ENCODE measurements at regions not wholly inside any gene's neighbourhood (a gene's known extent, or its start where the extent isn't known, plus 50 kb on each side); places are given as distances from the start of the nearest gene placed in this dataset.

GRCh38 chr3:124396339-124396950 lies 333.8 kb upstream of the UMPS start:
- Histone ChIP-seq H3K36me3 (peaks cover 0 to 8% (median 0%) of the 10 kb centered on the region in 4 donors), H3K4me3 (no peak overlapping the region), H3K9me3 (no peaks in the 10 kb centered on the region), H3K27me3 (no peaks in the 10 kb centered on the region), H3K27ac (no peak overlapping the region), H3K4me1 (peaks cover 0 to 11% (median 5%) of the 10 kb centered on the region in 4 donors)
- no peak for TF ChIP-seq POLR2AphosphoS5 (IDR thresholded peaks at IDR 0.05)
- no peak for TF ChIP-seq POLR2A (IDR thresholded peaks at IDR 0.05)
- no peak for TF ChIP-seq EP300 (IDR thresholded peaks at IDR 0.05)
- TF ChIP-seq CTCF (IDR thresholded peaks at IDR 0.05): no peak
- intact Hi-C loops (cut with DNase I; ENCODE audit: low total_unique reads): no loop called here
- DNase-seq: no peak
- WGBS, 5 donors: 73 to 86% (median 84%) methylated on average over 5 of the region's 5 CpGs

- DNase-seq: no peak
- H3K4me1 ChIP-seq: peaks cover 0 to 14% (median 6%) of the 10 kb centered on the region in 4 donors
- intact Hi-C loops (cut with DNase I; ENCODE audit: low total_unique reads): no loop called here
- no peaks in the 10 kb centered on the region for H3K9me3 ChIP-seq
- TF ChIP-seq EP300 (IDR thresholded peaks at IDR 0.05) (no peak), POLR2A (IDR thresholded peaks at IDR 0.05) (no peak), POLR2AphosphoS5 (IDR thresholded peaks at IDR 0.05) (no peak), CTCF (IDR thresholded peaks at IDR 0.05) (no peak)
- H3K4me3 ChIP-seq: no peak overlapping the region
- no peaks in the 10 kb centered on the region for H3K27me3 ChIP-seq
- H3K36me3 ChIP-seq: peaks cover 0 to 8% (median 0%) of the 10 kb centered on the region in 4 donors
- H3K27ac ChIP-seq: no peak overlapping the region
- 85 to 91% (median 87%) methylated on average over 4 of the region's 4 CpGs for WGBS, 5 donors
Measured at GRCh38 chr3:124397088-124397487, 333.2 kb upstream of the UMPS start.

- WGBS, 5 donors: 83 to 94% (median 88%) methylated on average over 6 to 7 of the region's 7 CpGs
- DNase-seq: no peak
- Histone ChIP-seq H3K4me3 (no peak overlapping the region), H3K27ac (no peak overlapping the region), H3K36me3 (peaks cover 0 to 8% (median 0%) of the 10 kb centered on the region in 4 donors), H3K27me3 (no peaks in the 10 kb centered on the region), H3K4me1 (peaks cover 0 to 15% (median 6%) of the 10 kb centered on the region in 4 donors), H3K9me3 (no peaks in the 10 kb centered on the region)
- TF ChIP-seq POLR2A (IDR thresholded peaks at IDR 0.05) (no peak), EP300 (IDR thresholded peaks at IDR 0.05) (no peak), POLR2AphosphoS5 (IDR thresholded peaks at IDR 0.05) (no peak), CTCF (IDR thresholded peaks at IDR 0.05) (no peak)
- intact Hi-C loops (cut with DNase I; ENCODE audit: low total_unique reads): no loop called here
Measured at GRCh38 chr3:124398594-124398993, 331.7 kb upstream of the UMPS start.

GRCh38 chr3:124401843-124402242 lies 328.4 kb upstream of the UMPS start:
- peaks cover 0 to 5% (median 0%) of the 10 kb centered on the region in 4 donors for H3K4me1 ChIP-seq
- H3K27me3 ChIP-seq: no peaks in the 10 kb centered on the region
- TF ChIP-seq CTCF (IDR thresholded peaks at IDR 0.05) (no peak), POLR2AphosphoS5 (IDR thresholded peaks at IDR 0.05) (no peak), POLR2A (IDR thresholded peaks at IDR 0.05) (no peak), EP300 (IDR thresholded peaks at IDR 0.05) (no peak)
- no peak overlapping the region for H3K27ac ChIP-seq
- no peaks in the 10 kb centered on the region for H3K9me3 ChIP-seq
- no peak overlapping the region for H3K4me3 ChIP-seq
- intact Hi-C loops (cut with DNase I; ENCODE audit: low total_unique reads): no loop called here
- peak in 1 of 2 donors; percentile 16 for DNase-seq
- peaks cover 0 to 8% (median 0%) of the 10 kb centered on the region in 4 donors for H3K36me3 ChIP-seq
- WGBS, 5 donors: 61 to 84% (median 70%) methylated on average over 2 of the region's 2 CpGs

Data from stomach (tissue), 8 donors.